ENCODE measurements at regions not wholly inside any gene's neighbourhood (a gene's known extent, or its start where the extent isn't known, plus 50 kb on each side); places are given as distances from the start of the nearest gene placed in this dataset.

- no peak for DNase-seq (ENCODE audit: low spot score)
Observed at GRCh38 chr9:81116340-81117137, 572.8 kb downstream of the TLE1 start.

GRCh38 chr9:81113453-81114124 is 575.8 kb downstream of the TLE1 start:
- DNase-seq (ENCODE audit: low spot score): no peak

GRCh38 chr9:81112627-81113452 is 576.5 kb downstream of the TLE1 start:
- no peak for DNase-seq (ENCODE audit: low spot score)

GRCh38 chr9:81108821-81109220 is 580.5 kb downstream of the TLE1 start:
- no peak for DNase-seq (ENCODE audit: low spot score)

GRCh38 chr9:81108391-81108790 is 581.0 kb downstream of the TLE1 start:
- no peak for DNase-seq (ENCODE audit: low spot score)

- DNase-seq (ENCODE audit: low spot score): peak; percentile 31
Observed at GRCh38 chr9:81103597-81104471, 585.5 kb downstream of the TLE1 start.

DNA sequence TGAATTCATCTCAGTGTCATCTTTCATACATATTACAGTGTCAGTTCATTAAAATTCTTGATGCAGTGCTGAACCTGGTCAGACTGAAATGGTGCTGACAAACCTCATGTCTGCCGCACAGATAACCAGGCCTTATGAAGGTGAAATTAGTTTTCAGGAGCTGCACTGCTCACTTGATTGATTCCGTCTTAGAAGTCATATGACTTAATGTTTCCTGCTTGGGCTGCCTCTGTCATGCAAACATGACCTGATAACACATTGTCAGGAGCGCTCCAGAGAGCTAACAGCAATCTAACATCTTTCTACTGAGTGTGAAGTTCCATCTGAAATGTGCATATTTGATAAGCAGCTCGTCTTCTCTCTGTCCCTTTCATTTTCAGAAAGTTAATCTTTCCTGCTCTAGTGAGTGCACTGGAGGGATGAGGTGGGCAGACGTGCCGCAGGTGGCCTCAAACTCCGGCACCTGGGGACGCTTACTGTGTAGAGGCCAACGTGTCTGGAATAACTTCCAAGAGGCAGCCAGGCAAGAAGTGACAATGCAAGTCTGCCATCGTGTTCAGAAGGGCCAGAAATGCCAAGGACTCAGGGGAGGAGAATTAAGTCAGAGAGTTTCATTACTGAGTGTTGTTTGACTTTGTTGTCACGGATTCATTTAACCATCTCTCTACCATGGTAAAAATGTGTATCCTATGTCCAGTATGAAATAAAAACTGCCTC is 592.1 kb downstream of the TLE1 start:
- no peak for DNase-seq (ENCODE audit: low spot score)

- no peak for DNase-seq (ENCODE audit: low spot score)
Observed at GRCh38 chr9:81096625-81097024, 592.7 kb downstream of the TLE1 start.

DNA sequence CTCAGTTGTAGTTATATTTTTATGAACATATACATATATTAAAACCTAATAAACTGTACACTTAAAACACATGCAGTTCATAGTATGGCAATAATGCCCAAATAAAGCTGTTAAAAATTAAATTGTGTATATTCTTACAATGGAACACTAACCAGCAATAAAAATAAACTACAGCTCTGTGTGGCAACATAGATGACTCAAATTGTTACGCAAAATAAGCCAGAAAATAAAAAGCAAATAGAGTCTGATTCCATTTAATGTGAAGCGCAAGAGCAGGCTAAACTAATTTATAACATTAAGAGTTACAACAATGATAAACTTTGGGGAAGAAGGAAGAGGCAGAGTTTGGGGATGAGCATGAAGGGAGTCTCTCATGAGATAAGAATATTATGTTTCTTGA is 597.3 kb downstream of the TLE1 start:
- no peak for DNase-seq (ENCODE audit: low spot score)

DNA sequence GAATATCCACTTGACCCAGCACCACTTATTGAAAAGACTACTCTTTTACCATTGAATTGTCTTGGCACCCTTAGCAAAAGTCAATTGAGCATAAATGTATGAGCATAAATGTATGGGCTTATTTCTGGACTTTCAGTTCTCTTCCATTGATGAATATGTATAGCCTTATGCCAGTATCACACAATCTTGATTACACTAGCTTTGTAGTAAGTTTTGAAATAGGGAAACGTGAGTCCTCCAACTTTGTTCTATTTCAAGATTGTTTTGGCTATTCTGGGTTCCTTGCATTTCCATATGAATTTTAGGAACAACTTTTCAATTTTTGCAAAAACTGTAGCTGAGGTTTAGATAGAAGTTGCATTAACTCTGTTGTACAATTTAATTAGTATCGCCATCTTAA is 601.0 kb downstream of the TLE1 start:
- DNase-seq (ENCODE audit: low spot score): no peak

DNA sequence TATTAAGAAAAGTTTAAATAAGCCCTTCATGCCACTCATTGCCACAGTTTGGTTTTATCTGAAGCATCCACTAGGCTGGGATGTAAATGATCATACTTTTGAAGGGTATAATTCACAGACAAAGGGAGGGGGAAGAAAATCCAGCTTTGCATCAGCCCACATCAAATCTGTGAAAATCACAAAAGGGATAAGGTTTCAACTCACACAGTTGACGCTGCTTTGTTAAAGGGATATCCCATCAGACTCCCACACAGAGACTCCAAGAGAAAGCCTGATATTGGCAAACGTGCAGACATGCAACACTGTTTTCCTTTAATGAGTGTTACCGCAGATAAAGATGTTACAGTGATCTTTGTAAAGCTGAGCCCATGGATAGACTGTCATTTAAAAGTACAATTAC is 602.9 kb downstream of the TLE1 start:
- DNase-seq (ENCODE audit: low spot score): no peak

DNA sequence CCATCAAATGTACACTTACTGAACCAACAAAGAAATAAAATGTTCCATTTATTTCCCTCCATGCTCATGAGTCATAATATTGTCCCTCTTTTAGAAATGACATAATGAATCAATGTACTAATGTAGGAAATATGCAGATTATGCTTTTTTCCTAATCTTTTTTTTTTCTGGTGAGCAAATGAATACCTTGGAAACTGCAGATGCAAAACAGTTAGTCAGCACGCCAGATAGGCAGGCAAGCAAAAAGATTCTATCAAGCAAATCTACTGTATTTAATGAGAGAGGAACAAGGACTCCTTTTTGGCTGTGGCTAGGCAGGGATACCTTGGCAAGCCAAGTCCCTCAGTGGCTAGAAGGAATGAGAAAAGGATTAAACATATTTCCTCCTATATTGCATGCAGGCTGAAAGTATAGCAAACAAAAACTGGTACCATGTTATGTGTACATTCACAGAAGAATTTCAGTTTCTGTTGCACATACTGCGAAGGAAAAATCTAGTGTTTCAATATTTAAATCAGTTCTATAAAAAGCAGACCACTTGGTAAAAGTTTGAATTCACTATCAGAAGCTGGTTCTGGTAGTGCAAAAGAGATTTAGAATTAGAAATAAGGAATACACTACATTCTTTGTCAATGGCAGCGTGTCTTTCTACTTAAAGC is 605.4 kb downstream of the TLE1 start:
- peak; percentile 4 for DNase-seq (ENCODE audit: low spot score)

DNA sequence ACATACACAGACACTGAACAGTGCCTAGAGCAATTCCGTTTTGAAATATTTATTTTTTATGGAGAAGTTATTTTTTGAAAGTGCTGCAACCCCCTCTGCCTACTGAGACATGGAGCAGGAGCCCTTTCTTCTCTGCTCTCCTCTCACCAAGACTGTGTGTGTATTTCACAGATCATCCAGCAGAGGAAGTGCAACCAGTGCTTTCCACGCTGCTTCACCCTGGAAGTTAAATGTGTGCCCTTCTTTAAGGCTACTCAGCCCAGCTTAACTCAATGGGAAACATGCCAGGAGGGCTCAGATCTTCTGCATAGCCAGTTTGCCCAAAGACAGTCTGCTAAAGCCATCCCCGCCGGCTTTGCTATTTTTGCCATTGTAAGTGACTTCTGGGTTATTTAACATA is 606.3 kb downstream of the TLE1 start:
- DNase-seq (ENCODE audit: low spot score): no peak

GRCh38 chr9:81082221-81082620 is 607.1 kb downstream of the TLE1 start:
- no peak for DNase-seq (ENCODE audit: low spot score)

DNA sequence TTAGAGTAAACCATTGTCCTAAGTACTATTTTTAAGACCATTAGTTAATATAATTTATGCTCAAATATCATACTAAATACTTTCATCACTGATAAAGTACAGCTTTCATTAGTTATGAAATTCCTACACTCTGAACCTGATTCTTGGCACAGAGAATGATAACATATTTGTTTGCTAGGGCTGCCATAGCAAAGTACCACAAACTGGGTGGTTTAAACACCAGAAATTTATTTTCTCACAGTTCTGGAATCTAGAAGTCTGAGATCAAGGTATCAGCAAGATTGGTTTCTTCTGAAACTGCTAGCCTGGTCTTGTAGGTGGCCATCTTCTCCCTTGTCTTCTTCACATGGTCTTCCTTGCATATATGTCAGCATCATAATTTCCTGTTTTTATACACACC is 608.4 kb downstream of the TLE1 start:
- DNase-seq (ENCODE audit: low spot score): no peak

GRCh38 chr9:81080185-81080584 is 609.2 kb downstream of the TLE1 start:
- no peak for DNase-seq (ENCODE audit: low spot score)

- DNase-seq (ENCODE audit: low spot score): no peak
Observed at GRCh38 chr9:81079055-81079454, 610.3 kb downstream of the TLE1 start.

GRCh38 chr9:81078555-81078954 is 610.8 kb downstream of the TLE1 start:
- no peak for DNase-seq (ENCODE audit: low spot score)

- no peak for DNase-seq (ENCODE audit: low spot score)
Observed at GRCh38 chr9:81077572-81077971, 611.8 kb downstream of the TLE1 start.

- DNase-seq (ENCODE audit: low spot score): no peak
Observed at GRCh38 chr9:81076131-81076530, 613.2 kb downstream of the TLE1 start.

- no peak for DNase-seq (ENCODE audit: low spot score)
Observed at GRCh38 chr9:81074221-81074620, 615.1 kb downstream of the TLE1 start.

All from GM03348 (cell line).